GM20000 (cell line): ENCODE measurements at regions not wholly inside any gene's neighbourhood (a gene's known extent, or its start where the extent isn't known, plus 50 kb on each side); places are given as distances from the start of the nearest gene placed in this dataset.

ENCODE experiments used
- DNase-seq: peaks from one replicate; pipeline ENCODE4 v3.0.0; 2012; ENCODE audit warnings: low spot score
- CTCF ChIP-seq: IDR thresholded peaks from 2 replicates; pipeline ENCODE4 v1.5.1; 2012; ENCODE audit warnings: mild to moderate bottlenecking, control low read depth; ENCODE audit errors: extremely low read depth, missing control alignments

GRCh38 chr15:26051761-26052675 is 188.9 kb upstream of the ATP10A start:
- DNase-seq = no peak
- no peak for TF ChIP-seq CTCF

- no peak for TF ChIP-seq CTCF
- DNase-seq = no peak
Measured at GRCh38 chr15:26050984-26051383, 187.9 kb upstream of the ATP10A start.

GRCh38 chr15:26049900-26050657 is 187.0 kb upstream of the ATP10A start:
- TF ChIP-seq CTCF = no peak
- no peak for DNase-seq

- DNase-seq = no peak
- TF ChIP-seq CTCF = no peak
Measured at GRCh38 chr15:26048669-26049068, 185.5 kb upstream of the ATP10A start.

GRCh38 chr15:26045516-26045915 is 182.4 kb upstream of the ATP10A start:
- DNase-seq = no peak
- TF ChIP-seq CTCF = no peak

GRCh38 chr15:26043018-26043417 is 179.9 kb upstream of the ATP10A start:
- no peak for TF ChIP-seq CTCF

GRCh38 chr15:26038693-26039092 is 175.6 kb upstream of the ATP10A start:
- TF ChIP-seq CTCF = no peak
- no peak for DNase-seq

More at GRCh38 chr15:26043018-26043417, 179.9 kb upstream of the ATP10A start:
- DNase-seq = no peak
